Upper lobe of left lung (tissue), 4 donors: ENCODE measurements at regions not wholly inside any gene's neighbourhood (a gene's known extent, or its start where the extent isn't known, plus 50 kb on each side); places are given as distances from the start of the nearest gene placed in this dataset.

Experiments
- EP300 ChIP-seq, 4 donors: sonication (generic); formaldehyde crosslinking; IDR thresholded peaks; one replicate each; pipeline ENCODE4 v1.5.1; 2017; ENCODE audit warnings: antibody characterized with exemption in 4 of 4, control low read depth in 2 of 4
- TF ChIP-seq, protein P1 (sequence below), 6 experiments: fragments of 450-650 bp in 4 of 6; fragments of 200-600 bp in 2 of 6; sonication (generic) in 2 of 6; IDR thresholded peaks; one replicate each; pipeline ENCODE4 v1.5.1; 2016 to 2019; ENCODE audit warnings: antibody characterized with exemption in 6 of 6

DNA sequence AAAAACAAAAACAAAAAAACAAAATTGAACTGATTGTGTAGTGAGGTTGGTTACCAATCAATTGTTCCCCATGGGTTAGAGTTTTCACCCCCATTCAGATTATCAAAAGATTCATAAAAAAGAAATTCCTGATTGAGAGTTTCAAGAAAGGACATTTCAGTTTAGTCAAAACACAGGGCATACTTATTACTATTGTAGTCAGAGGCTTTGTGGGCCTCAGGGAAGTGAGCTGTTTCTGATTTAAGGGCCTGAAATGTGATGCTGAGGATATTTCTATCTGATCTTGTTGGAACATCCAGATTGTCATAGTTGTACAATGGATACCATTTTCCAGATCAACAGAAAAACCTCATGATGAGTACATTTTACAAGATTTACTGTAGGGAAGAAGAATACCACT lies 368.1 kb upstream of the NETO1 start:
- TF ChIP-seq, protein P1, sequence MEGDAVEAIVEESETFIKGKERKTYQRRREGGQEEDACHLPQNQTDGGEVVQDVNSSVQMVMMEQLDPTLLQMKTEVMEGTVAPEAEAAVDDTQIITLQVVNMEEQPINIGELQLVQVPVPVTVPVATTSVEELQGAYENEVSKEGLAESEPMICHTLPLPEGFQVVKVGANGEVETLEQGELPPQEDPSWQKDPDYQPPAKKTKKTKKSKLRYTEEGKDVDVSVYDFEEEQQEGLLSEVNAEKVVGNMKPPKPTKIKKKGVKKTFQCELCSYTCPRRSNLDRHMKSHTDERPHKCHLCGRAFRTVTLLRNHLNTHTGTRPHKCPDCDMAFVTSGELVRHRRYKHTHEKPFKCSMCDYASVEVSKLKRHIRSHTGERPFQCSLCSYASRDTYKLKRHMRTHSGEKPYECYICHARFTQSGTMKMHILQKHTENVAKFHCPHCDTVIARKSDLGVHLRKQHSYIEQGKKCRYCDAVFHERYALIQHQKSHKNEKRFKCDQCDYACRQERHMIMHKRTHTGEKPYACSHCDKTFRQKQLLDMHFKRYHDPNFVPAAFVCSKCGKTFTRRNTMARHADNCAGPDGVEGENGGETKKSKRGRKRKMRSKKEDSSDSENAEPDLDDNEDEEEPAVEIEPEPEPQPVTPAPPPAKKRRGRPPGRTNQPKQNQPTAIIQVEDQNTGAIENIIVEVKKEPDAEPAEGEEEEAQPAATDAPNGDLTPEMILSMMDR (IDR thresholded peaks at IDR 0.05) = no peak
- no peak for TF ChIP-seq EP300 (IDR thresholded peaks at IDR 0.05)
